ENCODE measurements at regions not wholly inside any gene's neighbourhood (a gene's known extent, or its start where the extent isn't known, plus 50 kb on each side); places are given as distances from the start of the nearest gene placed in this dataset.

DNA sequence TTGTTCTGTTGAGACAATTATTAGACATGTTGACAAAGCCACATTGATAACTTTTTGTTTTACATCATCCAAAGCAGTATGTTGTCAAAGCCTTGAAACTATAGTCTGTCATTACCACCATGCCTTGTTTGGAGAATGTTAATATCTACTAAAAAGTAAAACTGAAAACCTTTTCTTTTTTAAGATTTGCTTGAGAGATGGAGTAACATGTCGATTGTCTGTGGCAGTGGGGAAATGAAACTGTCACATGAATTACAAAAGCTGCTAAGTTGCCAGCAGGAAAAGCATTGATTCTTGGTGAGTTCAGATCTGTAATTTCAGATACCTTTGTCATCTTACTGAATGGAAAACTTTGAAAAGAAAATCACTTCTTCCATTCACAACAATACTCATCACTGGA lies 69.1 kb downstream of the TFPI2 start:
- H3K79me1 ChIP-seq (ENCODE audit: insufficient read depth, low read depth, low read length, poor library complexity, severe bottlenecking), result no peaks in the 10 kb centered on the region
- no peak for TF ChIP-seq CTCF (conservative IDR thresholded peaks at IDR 0.05)
- no peaks in the 10 kb centered on the region for H3K9me3 ChIP-seq (ENCODE audit: control insufficient read depth, low read depth, low read length)
- no peak overlapping the region for H2BK20ac ChIP-seq (ENCODE audit: low read depth, low read length, poor library complexity, severe bottlenecking)
- H3K9me3 Mint-ChIP-seq, result no peaks in the 10 kb centered on the region
- no peak overlapping the region for H3K4me2 ChIP-seq (ENCODE audit: insufficient read depth, insufficient read length, low read length)
- no peaks in the 10 kb centered on the region for H3K27me3 ChIP-seq (ENCODE audit: insufficient read depth, low read length)
- no peak overlapping the region for H3K4me3 Mint-ChIP-seq
- H3K4ac ChIP-seq (ENCODE audit: low read depth, low read length), result no peak overlapping the region
- no peak overlapping the region for H2BK15ac ChIP-seq (ENCODE audit: low read depth, low read length)
- H3K4me1 ChIP-seq (ENCODE audit: insufficient read depth, low read length), result no peaks in the 10 kb centered on the region; the same call in 1 of the 2 replicates
- no peak overlapping the region for H4K5ac ChIP-seq (ENCODE audit: insufficient read length, low read depth, low read length)
- WGBS (ENCODE audit: extremely low coverage, insufficient read length, low lambda C conversion rate), result no CpG with 5 or more reads among the region's 1 CpG
- H4K20me1 ChIP-seq (ENCODE audit: control insufficient read depth, insufficient read depth, insufficient read length), result no peaks in the 10 kb centered on the region
- H3K4me1 Mint-ChIP-seq, result peaks cover 20 to 23% of the 10 kb centered on the region in 2 experiments
- H3K79me2 ChIP-seq (ENCODE audit: insufficient read depth, low read length), result no peaks in the 10 kb centered on the region
- no peak overlapping the region for H2AFZ ChIP-seq (ENCODE audit: low read length)
- no peak overlapping the region for H3K14ac ChIP-seq (ENCODE audit: insufficient read depth, low read length)
- DNase-seq, result no peak
- no peak overlapping the region for H2BK120ac ChIP-seq (ENCODE audit: low read depth, low read length, poor library complexity, severe bottlenecking)
- H2BK12ac ChIP-seq (ENCODE audit: insufficient read length, low read depth, low read length), result no peak overlapping the region
- H3T11ph ChIP-seq (ENCODE audit: low read length), result no peak overlapping the region
- H3K23me2 ChIP-seq (ENCODE audit: insufficient read length, low read depth, low read length, poor library complexity, severe bottlenecking), result no peaks in the 10 kb centered on the region
- H2AK5ac ChIP-seq (ENCODE audit: insufficient read length, low read length), result no peak overlapping the region
- no peaks in the 10 kb centered on the region for H3K27me3 Mint-ChIP-seq (ENCODE audit: low read depth)
- H2BK5ac ChIP-seq (ENCODE audit: insufficient read length, low read length), result no peak overlapping the region
- no peak overlapping the region for H3K27ac ChIP-seq (ENCODE audit: insufficient read length, low read depth, low read length)
- H3K56ac ChIP-seq (ENCODE audit: insufficient read length, low read depth, low read length), result no peak overlapping the region
- H3K23ac ChIP-seq (ENCODE audit: insufficient read length, low read depth, low read length), result no peak overlapping the region
- no peak overlapping the region for H3K18ac ChIP-seq (ENCODE audit: insufficient read length, low read depth, low read length)
- no peak overlapping the region for H4K91ac ChIP-seq (ENCODE audit: insufficient read length, low read depth, low read length)
- no peak overlapping the region for H3K27ac Mint-ChIP-seq
- no peaks in the 10 kb centered on the region; a peak in 1 of 7 replicates for H3K36me3 Mint-ChIP-seq (ENCODE audit: insufficient read depth in 1 of 3, low read depth in 3 of 3)
- no peak overlapping the region for H3K9ac ChIP-seq (ENCODE audit: extremely low read depth, insufficient read length, low read length)
- no peak overlapping the region for H4K8ac ChIP-seq (replicated peaks; ENCODE audit: insufficient read length, low read depth, low read length)

Measured in H9 (cell line).